ENCODE measurements at regions not wholly inside any gene's neighbourhood (a gene's known extent, or its start where the extent isn't known, plus 50 kb on each side); places are given as distances from the start of the nearest gene placed in this dataset.

DNA sequence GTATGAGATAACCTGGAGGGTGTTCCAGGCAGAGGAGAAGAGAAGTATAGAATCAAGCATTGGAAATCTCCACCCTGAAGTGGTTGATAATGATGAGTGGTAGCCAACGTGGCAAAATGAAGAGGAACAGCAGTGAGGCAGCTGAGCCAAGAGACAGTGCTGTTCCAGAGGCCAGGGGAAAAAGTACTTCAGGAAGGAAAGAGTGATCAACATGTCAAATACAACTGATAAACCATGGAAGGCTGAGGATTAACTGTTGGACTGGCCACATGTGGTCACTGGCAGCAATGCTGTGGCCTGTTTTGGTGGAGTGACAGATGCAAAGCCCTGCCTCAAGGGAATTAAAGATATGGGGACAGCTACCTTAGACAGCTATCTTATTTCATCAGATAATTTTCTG is 51.9 kb upstream of the RMP24 start:
- TF ChIP-seq ZFP37 (tag by site-specific recombination; IDR thresholded peaks at IDR 0.05) (no peak), ZNF311 (tag by site-specific recombination; IDR thresholded peaks at IDR 0.05; ENCODE audit: borderline replicate concordance) (no peak), ZBTB10 (tag by site-specific recombination; IDR thresholded peaks at IDR 0.05) (no peak), SCRT2 (tag by site-specific recombination; IDR thresholded peaks at IDR 0.05) (no peak), ZNF274 (IDR thresholded peaks at IDR 0.05; ENCODE audit: low read length) (no peak), ZNF274 (tag by site-specific recombination; IDR thresholded peaks at IDR 0.05; ENCODE audit: borderline replicate concordance) (no peak), ZFP3 (tag by site-specific recombination; IDR thresholded peaks at IDR 0.05; ENCODE audit: low read depth) (no peak), ZNF416 (tag by site-specific recombination; IDR thresholded peaks at IDR 0.05) (no peak), ZNF776 (tag by site-specific recombination; IDR thresholded peaks at IDR 0.05; ENCODE audit: borderline replicate concordance) (no peak), ZFP41 (tag by site-specific recombination; IDR thresholded peaks at IDR 0.05; ENCODE audit: borderline replicate concordance) (no peak)
- TF ChIP-seq, protein P1, sequence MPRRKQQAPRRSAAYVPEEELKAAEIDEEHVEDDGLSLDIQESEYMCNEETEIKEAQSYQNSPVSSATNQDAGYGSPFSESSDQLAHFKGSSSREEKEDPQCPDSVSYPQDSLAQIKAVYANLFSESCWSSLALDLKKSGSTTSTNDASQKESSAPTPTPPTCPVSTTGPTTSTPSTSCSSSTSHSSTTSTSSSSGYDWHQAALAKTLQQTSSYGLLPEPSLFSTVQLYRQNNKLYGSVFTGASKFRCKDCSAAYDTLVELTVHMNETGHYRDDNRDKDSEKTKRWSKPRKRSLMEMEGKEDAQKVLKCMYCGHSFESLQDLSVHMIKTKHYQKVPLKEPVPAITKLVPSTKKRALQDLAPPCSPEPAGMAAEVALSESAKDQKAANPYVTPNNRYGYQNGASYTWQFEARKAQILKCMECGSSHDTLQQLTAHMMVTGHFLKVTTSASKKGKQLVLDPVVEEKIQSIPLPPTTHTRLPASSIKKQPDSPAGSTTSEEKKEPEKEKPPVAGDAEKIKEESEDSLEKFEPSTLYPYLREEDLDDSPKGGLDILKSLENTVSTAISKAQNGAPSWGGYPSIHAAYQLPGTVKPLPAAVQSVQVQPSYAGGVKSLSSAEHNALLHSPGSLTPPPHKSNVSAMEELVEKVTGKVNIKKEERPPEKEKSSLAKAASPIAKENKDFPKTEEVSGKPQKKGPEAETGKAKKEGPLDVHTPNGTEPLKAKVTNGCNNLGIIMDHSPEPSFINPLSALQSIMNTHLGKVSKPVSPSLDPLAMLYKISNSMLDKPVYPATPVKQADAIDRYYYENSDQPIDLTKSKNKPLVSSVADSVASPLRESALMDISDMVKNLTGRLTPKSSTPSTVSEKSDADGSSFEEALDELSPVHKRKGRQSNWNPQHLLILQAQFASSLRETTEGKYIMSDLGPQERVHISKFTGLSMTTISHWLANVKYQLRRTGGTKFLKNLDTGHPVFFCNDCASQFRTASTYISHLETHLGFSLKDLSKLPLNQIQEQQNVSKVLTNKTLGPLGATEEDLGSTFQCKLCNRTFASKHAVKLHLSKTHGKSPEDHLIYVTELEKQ (tag by site-specific recombination; IDR thresholded peaks at IDR 0.05; ENCODE audit: borderline replicate concordance): no peak
- TF ChIP-seq, protein P2, sequence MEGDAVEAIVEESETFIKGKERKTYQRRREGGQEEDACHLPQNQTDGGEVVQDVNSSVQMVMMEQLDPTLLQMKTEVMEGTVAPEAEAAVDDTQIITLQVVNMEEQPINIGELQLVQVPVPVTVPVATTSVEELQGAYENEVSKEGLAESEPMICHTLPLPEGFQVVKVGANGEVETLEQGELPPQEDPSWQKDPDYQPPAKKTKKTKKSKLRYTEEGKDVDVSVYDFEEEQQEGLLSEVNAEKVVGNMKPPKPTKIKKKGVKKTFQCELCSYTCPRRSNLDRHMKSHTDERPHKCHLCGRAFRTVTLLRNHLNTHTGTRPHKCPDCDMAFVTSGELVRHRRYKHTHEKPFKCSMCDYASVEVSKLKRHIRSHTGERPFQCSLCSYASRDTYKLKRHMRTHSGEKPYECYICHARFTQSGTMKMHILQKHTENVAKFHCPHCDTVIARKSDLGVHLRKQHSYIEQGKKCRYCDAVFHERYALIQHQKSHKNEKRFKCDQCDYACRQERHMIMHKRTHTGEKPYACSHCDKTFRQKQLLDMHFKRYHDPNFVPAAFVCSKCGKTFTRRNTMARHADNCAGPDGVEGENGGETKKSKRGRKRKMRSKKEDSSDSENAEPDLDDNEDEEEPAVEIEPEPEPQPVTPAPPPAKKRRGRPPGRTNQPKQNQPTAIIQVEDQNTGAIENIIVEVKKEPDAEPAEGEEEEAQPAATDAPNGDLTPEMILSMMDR (tag by site-specific recombination; IDR thresholded peaks at IDR 0.05): no peak
